HG03520 (cell line): ENCODE measurements at regions not wholly inside any gene's neighbourhood (a gene's known extent, or its start where the extent isn't known, plus 50 kb on each side); places are given as distances from the start of the nearest gene placed in this dataset.
"Not testable (repeated sequence)": the region's sequence is repeated elsewhere in the genome, so short reads cannot be mapped to it uniquely, and the experiment has no call there.

Source experiments
- ATAC-seq: cut with Tn5 transposase; IDR thresholded peaks from one replicate; pipeline ENCODE4 v1.9.1; 2021; ENCODE audit warnings: mild to moderate bottlenecking, moderate library complexity; ENCODE audit not compliant: unreplicated experiment

DNA sequence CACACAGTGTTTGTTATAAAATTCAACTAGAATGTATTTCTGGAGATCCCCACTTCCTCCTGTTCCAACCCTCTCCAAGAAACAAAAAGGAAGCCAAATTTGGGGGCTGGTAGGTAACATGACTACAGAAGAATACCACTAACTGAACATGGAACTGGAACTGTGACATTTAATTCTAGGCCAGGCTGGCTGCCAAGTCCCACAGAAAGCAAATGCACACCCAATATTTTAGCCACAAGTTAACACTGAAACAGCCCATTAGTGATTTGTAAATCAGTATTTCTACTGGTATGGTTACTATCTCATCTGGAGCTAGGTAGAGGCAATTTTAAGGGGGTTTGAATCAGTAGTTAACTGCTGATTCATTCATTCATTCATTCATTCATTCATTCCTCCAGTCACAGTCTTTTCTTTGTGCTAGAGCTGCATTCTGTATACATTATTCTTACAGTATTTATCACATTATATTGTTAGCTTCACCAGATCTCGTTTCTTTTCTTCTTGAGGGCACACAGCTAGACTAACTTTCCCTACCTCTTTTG lies 131.7 kb upstream of the GDNF start:
- no peak for ATAC-seq

DNA sequence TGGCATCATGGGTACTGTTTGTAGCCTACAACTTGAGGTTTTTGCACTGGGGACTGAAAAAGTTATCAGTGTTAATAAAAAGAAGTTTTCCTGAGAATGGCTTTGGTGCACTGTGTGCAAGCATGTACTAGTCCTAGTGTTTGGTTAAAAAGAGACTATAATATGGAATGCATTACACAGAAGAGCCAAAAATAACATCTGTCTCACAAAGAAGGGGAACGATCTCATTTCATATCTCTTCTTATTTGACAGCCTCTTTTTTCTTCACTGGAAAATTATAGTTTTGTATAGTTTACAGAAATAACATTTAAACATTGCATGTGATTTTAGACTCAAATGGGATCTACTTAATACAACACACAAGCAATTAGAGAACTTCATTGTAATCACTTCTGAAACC lies 127.0 kb upstream of the GDNF start:
- ATAC-seq = no peak

DNA sequence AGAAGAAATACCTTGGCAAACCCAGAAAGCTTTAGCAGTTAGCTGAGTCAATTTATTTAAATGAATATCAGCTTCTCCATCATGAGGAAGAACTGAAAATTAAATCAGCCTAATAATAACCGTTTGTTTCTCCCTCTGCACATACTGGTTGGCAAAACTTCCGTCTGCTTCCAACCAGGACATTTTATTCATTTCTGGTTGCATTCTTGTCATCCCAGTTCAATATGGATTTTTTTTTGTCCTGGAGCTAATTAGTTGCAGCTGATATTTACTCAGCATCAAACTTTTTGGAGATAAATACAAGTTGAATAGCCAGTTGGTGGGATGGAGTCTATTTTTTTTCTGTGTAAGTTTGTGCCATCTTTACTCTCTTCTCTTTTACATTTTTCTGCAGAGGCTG lies 126.5 kb upstream of the GDNF start:
- ATAC-seq = no peak

DNA sequence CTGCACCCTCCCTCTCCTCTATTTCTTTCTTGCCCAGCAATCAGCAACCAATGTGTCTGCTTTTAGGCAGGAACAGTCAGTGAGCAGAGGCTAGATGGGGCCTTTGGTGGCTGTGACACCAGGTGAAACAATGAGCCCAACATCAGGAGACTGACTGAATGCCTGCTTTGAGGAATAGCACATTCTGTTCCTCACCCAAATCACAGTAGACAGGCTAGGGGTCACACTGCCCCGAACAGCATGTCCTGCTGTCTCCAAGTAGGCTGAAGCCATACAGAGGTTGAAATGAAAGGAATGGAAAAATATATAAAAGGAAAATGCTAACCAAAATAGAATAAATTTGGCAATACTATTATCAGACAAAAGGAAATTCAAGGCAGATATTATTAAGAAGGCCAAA lies 122.5 kb upstream of the GDNF start:
- ATAC-seq = no peak

DNA sequence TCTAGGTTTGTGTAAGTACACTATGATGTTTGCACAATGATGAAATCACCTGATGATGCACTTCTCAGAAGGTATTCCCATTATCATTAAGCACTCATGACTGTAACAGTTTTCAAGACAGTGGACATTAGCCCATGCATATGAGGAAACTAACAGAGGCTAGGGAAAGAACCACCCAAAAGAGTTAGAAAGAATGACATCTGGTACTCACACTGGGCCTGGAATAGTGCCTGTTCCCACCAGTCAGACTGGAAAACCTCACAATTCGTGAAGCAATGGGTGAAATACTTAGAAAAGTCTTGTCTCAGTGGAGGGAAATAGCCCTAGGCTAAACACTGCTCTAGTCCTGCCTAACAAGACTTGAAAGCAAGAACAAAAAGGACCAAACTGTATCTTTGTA lies 117.4 kb upstream of the GDNF start:
- ATAC-seq = no peak

DNA sequence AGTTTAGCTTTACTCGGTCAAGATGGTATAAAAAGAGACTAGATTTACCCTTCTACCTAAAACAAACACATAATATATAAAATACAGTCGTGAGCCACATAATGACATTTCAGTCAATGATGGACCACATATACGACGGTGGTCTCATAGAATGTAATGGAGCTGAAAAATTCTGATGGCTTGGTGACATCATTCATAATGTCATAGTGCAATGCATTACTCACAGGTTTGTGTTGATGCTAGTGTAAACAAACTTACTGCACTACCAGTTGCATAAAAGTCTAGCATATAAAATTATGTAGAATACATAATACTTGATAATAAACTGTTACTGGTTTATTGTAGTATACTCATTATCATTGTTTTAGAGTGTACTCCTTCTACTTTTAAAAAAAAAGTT lies 115.9 kb upstream of the GDNF start:
- no peak for ATAC-seq

DNA sequence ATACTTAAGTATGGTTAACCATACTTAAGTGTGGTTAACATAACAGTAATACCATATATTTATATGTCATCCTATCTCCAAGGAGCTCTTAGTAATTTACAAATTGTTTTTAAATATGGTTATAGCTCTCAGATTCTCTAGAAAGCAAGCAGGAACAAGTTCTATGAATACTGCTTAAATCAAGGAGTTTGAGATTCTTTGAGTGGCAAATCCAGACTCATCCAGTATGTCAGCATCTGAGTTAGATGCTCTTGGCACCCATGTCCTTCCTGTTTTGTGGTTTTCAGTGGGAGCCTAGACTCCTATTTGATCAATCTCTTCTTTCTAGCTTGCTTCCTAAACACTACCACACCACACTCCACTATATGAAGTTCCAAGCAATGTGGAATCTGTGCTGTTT lies 114.7 kb upstream of the GDNF start:
- no peak for ATAC-seq

DNA sequence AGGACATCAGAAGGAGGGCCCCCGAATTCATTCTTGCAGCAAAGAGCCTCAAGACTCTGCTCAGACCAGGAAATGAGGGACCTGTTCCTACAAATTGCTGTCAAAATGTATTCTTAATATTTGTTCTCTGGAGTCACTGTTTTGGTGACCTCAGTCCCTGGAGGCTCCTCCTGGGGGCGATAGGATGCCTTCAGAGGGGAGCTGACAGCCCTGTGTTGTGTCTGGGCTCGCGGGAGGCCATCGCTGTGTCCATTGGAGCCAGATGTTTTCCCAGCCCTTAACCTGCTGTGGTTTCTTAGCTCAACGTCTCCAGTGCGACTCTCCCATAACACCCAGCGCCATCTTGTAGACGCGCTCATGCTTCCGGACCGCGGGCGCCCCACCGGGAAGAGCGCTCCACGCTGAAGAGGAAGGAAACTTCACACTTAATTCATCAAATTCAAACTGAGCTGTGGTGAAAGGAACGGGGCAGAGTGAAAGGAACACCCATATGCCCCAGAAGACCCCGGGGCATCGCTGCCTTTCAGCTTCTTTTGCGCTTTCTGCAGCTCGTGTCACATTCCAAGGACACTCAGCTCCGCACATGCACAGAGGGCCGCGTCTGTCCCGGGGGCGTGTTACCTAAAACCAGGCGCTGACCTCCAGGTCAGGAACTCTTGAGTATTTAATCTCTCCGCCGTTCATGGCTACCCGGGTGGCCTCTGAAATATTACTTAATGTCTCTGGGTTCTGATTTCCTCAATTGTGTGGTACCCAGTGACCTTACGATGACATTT lies 112.3 kb upstream of the GDNF start:
- no peak for ATAC-seq

DNA sequence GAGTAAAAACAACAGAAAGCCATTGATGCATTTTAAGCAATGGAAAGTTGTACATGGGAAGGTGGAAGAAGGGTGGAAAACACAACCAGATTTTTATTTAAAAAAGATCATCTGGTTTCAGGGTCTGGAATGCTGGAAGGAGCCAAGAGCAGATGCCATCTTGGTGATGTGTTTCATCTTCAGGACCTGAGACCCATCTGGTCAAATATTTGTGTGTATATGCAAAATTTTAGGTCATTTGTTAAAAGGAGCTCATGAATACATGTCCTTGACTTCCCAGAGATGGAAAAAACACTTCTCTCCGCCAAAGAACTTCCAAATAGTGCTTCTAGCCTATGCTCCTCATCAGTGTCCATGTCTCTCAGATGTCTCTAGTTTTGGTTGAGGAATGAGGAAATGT lies 110.6 kb upstream of the GDNF start:
- no peak for ATAC-seq

DNA sequence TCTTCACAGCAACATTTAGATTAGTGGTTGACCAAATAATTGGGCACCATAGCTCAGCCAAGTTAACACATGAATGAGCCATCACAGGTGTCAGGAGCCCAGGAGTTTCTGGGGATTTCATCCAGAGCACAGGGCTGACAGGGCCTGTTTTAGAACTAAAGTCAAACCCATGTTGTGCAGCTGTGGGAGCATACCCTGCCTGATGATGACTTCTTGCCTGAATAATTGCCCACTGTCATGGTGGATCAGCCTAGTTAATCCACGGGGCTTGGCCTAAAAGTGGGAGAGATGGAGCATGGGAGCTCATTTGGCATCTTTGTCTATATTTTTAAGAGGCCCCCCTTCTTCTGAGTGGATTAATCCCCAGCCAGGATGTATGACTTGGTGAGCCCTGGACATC lies 105.6 kb upstream of the GDNF start:
- ATAC-seq = no peak

DNA sequence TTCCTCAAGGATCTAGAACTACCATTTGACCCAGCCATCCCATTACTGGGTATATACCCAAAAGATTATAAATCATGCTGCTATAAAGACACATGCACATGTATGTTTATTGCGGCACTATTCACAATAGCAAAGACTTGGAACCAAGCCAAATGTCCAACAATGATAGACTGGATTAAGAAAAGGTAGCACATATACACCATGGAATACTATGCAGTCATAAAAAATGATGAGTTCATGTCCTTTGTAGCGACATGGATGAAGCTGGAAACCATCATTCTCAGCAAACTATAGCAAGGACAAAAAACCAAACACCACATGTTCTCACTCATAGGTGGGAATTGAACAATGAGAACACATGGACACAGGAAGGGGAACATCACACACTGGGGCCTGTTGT lies 103.3 kb upstream of the GDNF start:
- ATAC-seq = not testable (repeated sequence)

DNA sequence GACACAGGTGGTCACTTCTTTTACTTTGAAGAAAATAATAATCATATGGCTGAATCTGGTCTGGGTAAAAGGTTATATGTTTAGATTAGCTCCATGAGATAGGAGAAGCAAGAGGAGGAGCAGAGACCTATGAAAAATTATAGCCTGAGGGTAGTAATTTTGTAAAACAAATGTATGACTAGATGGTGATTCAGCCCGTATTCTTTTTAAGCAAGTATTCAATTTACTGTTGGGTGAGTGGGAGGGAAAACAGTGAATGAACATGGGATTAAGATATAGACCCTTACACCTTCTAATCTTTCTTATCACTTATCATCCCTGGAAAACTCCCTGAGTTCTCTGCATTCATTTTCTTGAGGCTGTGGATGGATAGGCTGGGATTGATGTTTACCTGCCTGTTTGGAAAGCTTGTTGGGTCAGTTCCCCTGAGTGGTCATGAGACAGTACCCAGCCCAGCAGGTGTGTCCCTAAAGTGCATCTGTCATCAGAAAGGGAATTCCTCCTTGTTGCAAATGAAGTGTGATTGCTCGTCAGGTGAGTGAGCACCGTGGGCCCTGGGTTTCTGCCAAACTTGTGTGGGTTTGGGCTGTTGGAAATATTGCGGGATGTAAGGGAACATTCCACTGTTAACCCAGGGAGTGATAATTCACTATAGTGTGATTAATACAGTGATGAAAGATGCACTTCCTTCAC lies 101.2 kb upstream of the GDNF start:
- no peak for ATAC-seq

DNA sequence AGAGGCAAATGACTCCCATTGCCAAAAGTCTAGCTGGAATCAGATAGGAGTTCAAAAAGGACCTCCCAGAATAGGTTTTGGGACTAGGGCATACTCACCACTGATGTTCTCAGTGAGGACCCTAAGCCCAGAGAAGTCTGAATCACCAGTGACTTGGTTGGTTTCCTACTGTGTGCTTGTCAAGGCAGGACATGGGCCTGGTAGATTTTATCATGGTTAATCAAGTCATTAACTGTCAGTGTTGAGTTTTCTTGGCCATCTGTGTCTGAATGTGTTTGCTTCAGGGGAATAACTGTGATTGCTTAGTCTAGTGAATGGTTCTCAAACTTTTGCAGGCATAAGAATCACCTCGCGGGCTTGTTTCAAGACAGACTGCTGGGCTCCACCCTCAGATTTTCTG lies 99.0 kb upstream of the GDNF start:
- ATAC-seq = no peak

DNA sequence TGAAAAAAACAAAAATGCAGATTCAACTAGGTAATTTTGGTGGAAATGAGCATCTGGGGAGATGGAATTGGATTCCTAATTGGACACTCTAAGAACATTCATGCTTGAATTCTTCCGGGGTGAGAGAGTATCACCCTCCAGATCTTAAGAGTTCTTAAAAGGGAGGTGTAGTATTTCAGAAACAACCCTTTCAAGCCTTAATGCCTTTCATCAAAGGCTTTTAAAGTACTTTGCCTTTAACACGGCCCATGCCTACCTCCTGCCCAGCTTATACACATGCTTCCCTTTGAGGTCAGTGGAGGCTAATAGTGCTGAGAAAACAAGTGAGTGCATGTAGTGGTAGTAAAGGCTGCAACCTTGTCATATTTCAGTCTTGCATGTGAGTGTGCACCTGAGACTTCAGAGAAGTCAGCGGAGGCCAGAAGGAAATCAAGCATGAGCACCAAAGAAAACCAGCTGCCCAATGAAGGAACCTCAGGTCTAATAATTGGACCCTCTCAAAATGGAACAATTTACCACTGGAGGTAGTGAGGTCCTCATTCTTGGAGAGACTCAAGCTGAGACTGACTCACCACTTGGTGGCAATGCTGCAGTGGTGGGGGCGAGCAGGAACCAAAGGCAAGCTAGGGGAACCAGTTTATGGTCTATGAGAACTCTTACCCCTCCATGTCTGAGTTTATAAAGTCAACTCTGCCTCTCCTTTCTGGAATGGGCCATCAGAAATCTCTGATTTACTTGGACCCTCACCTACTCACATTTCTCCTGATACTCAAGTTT lies 98.4 kb upstream of the GDNF start:
- ATAC-seq = no peak

DNA sequence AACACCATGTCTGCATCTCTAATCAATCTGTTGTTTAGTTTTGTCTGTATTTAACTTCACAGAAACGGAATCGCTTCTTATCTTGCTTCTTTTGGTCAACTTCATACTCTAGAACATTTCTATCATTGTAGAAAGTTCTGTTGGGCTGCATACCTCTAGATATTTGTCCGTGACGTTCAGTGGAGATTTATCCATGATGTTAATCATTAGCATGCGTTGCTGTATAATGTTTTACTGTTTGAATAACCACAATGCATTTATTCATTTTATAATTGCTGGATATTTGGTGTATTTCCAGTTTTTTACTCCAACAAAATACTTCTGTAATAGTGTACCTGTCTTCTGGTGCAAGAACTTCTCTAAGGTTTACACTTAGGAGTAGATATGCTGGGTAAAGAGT lies 96.2 kb upstream of the GDNF start:
- ATAC-seq = no peak

DNA sequence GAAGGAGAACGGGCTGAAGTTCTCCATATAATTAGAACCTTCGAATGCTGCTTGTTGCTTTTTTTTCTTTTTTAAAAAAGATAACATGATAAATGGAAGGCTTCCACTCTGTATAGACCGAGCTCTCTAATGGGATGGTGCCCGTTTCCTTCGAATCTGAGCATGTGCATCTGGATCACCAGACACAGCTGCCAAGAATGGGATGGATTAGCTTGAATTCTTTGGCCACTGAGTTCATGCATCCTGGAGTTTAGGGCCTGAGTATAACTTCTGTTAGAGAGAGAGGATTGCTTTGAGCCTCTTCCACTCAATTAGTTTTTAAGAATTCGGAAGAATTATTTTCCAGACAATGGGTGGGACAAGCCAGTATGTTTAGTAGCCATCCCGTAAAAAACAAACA lies 93.7 kb upstream of the GDNF start:
- ATAC-seq = no peak

DNA sequence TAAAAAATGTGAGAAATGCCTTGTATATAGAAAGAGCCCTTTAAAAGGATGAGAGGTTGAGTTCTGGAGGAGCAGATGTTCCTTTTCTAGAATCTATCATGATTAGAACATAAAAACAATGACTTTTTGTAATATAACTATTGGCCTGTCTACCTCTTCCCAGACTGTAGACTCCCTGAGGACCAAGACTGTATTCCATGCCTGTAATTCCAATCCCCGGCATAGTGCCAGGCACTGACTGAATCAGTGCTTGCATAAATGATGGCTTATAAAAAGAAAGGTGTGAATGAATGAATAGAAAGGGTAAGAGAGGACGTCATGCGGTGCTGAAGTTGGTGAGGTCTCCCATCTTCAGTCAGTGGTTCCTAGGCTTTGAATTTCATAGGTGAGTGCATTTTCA lies 92.6 kb upstream of the GDNF start:
- no peak for ATAC-seq

DNA sequence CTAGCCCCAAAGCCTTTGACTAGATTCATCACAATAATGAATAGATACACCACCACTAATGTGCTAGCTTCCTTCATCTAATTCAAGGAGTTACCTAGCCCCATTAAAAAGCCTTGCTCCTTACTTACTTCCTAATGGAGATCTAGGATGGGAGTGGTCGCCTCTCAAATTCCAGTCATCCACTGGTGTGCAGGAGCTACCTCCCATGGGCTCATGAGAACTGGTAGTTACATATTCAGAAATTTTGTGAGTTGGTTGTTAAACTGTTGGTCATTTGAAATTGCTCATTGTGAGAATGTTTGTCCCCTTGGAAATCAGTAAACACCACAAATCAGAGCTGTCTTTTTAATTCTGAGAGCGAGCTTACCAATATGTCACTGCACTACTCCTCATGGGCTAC lies 91.7 kb upstream of the GDNF start:
- ATAC-seq = no peak

DNA sequence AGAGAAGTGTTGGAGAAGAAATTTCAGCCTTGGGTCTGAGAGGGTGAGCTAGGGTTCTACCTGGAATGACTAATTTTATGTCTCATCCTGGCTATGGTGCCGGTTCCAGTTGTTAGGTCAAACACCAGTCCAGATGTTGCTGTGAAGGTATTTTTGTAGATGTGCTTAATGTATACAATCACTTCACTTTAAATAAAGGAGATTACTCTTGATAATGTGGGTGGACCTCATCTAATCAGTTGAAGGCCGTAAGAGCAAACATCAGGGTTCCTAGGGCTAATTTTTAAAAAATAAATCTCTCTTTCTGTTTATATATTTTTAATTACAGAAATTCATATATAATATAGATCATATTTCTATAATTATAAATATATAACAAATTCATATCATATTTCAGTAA lies 90.5 kb upstream of the GDNF start:
- no peak for ATAC-seq

DNA sequence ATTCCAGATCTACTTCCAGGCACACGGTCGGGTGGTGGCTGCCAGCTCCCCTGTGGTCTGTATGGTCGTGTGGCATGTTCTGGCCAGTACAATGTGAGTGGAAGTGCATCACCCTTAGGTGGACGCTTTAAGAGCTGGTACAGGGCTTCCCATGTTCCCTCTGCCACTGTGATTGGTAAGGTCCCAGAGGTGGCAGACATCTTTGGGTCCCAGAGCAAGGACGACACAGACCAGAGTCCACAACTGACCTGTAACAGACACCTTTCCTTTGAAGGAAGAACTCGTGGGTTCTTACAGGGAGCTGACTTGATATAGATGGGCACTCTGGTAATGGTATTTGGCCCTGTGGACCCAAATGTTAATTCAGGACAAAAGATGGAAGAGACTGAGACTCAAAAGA lies 90.0 kb upstream of the GDNF start:
- no peak for ATAC-seq

DNA sequence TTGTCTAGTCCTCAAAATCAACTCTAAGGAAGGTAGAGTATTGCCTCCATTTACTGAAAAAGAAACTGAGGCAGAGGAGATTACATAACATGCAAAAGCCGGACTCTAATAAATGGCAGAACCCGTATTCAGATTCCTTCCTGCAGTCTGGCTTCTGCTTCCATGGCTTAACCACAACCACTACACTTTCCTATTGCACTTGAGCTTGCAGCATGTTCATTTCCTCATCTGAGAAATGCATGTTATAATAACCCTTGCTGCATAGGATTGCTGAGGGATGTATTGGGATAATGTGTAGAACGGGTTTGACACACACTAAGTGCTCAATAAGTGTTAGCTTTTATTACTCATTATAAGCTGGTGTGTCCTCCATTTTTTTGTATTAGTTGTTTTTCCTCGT lies 87.9 kb upstream of the GDNF start:
- ATAC-seq = not testable (repeated sequence)

DNA sequence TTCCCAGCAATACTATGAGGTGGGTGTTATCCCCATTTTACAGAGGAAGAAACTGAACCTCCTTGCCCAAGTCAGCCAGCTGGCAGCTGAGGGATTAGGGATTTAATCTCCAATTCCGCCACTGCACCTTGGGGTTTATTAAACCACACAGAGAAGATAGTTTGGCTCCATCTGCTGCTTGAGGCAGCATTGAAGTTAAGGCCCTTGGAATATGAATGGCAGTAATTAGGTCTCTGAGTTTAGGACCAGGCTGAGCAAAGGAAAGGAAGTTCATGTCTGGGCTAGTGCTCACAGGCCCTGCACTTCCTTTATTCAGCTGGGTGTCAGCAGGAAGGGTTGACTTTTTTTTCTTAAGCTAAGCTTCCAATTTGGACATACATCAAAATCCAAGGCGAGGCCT lies 86.9 kb upstream of the GDNF start:
- ATAC-seq = no peak
